Prostate gland (tissue), 2 donors: ENCODE measurements at regions not wholly inside any gene's neighbourhood (a gene's known extent, or its start where the extent isn't known, plus 50 kb on each side); places are given as distances from the start of the nearest gene placed in this dataset.

Experiments used
- DNase-seq: peaks from one replicate; pipeline ENCODE4 v3.0.0-alpha.2; 2019; ENCODE audit warnings: low spot score
- H3K27ac ChIP-seq, 2 donors: fragments of 200-600 bp; sonication (generic); 2 replicates each; pipeline ENCODE4 v1.5.1; 2017 to 2019
- H3K27me3 ChIP-seq: fragments of 200-600 bp; sonication (generic); replicated peaks from 2 replicates; pipeline ENCODE4 v1.5.1; 2019; ENCODE audit not compliant: insufficient read depth
- H3K36me3 ChIP-seq, 2 donors: fragments of 200-600 bp; sonication (generic); 1 replicate in 1 of 2; 2 replicates in 1 of 2; pipeline versions ENCODE4 v1.5.1 to v1.8.1; 2017 to 2019
- H3K4me1 ChIP-seq: fragments of 200-600 bp; sonication (generic); replicated peaks from 2 replicates; pipeline ENCODE4 v1.5.1; 2019
- H3K4me3 ChIP-seq, 2 donors: fragments of 200-600 bp; sonication (generic); 2 replicates each; pipeline ENCODE4 v1.5.1; 2017 to 2019
- H3K9me3 ChIP-seq: fragments of 200-600 bp; sonication (generic); 2 replicates; pipeline ENCODE4 v1.5.1; 2017
- POLR2A ChIP-seq: fragments of 450-650 bp; IDR thresholded peaks from one replicate; pipeline ENCODE4 v1.6.1; 2016; ENCODE audit warnings: antibody characterized with exemption, mild to moderate bottlenecking
- POLR2AphosphoS5 ChIP-seq: sonication (generic); formaldehyde crosslinking; IDR thresholded peaks from one replicate; pipeline ENCODE4 v1.6.1; 2017; ENCODE audit warnings: antibody characterized with exemption
- WGBS: methylation state at CpG from one replicate; pipeline ENCODE4 v1.1.5; 2018; 5-methylcytosine and 5-hydroxymethylcytosine counted together
- intact Hi-C: fragments of 100-400 bp; cut with DNase I; formaldehyde crosslinking; loops from one replicate; pipeline ENCODE4 v1.14.2; 2022
- TF ChIP-seq, protein P1 (sequence below), 4 experiments: fragments of 200-600 bp in 2 of 4; fragments of 450-650 bp in 2 of 4; sonication (generic) in 2 of 4; IDR thresholded peaks; 1 replicate in 3 of 4; 2 replicates in 1 of 4; pipeline ENCODE4 v1.5.1; 2016 to 2019; ENCODE audit warnings: antibody characterized with exemption in 4 of 4, mild to moderate bottlenecking in 2 of 4, moderate library complexity in 2 of 4

DNA sequence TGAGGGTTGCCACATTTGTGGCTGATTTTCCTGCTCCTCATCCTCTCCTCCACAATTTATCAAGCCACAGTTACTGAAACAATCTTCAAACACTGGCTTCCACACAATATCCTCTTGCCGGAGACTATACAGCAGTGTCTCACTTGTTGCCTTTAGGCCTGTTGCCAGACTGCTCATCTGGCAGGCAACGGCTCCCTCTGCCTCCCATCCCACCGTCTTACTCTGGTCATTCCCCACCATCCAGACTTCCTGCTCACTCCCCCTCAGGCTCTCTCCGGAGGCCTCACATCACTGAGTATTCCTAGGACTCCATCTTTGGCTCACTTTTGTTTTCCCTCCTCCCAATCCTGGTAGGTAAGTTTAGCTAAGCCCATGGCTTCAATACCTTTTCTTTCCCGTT is 301.9 kb downstream of the IL20RB start:
- WGBS: 14% methylated on average over 5 of the region's 5 CpGs
- Histone ChIP-seq H3K27ac (no peak overlapping the region), H3K27me3 (no peaks in the 10 kb centered on the region), H3K4me1 (no peaks in the 10 kb centered on the region), H3K4me3 (no peak overlapping the region), H3K9me3 (no peaks in the 10 kb centered on the region), H3K36me3 (no peaks in the 10 kb centered on the region)
- no peak for DNase-seq
- no peak for TF ChIP-seq POLR2A
- TF ChIP-seq POLR2AphosphoS5: no peak
- TF ChIP-seq, protein P1, sequence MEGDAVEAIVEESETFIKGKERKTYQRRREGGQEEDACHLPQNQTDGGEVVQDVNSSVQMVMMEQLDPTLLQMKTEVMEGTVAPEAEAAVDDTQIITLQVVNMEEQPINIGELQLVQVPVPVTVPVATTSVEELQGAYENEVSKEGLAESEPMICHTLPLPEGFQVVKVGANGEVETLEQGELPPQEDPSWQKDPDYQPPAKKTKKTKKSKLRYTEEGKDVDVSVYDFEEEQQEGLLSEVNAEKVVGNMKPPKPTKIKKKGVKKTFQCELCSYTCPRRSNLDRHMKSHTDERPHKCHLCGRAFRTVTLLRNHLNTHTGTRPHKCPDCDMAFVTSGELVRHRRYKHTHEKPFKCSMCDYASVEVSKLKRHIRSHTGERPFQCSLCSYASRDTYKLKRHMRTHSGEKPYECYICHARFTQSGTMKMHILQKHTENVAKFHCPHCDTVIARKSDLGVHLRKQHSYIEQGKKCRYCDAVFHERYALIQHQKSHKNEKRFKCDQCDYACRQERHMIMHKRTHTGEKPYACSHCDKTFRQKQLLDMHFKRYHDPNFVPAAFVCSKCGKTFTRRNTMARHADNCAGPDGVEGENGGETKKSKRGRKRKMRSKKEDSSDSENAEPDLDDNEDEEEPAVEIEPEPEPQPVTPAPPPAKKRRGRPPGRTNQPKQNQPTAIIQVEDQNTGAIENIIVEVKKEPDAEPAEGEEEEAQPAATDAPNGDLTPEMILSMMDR (IDR thresholded peaks at IDR 0.05): no peak
- intact Hi-C loops: no loop called here

DNA sequence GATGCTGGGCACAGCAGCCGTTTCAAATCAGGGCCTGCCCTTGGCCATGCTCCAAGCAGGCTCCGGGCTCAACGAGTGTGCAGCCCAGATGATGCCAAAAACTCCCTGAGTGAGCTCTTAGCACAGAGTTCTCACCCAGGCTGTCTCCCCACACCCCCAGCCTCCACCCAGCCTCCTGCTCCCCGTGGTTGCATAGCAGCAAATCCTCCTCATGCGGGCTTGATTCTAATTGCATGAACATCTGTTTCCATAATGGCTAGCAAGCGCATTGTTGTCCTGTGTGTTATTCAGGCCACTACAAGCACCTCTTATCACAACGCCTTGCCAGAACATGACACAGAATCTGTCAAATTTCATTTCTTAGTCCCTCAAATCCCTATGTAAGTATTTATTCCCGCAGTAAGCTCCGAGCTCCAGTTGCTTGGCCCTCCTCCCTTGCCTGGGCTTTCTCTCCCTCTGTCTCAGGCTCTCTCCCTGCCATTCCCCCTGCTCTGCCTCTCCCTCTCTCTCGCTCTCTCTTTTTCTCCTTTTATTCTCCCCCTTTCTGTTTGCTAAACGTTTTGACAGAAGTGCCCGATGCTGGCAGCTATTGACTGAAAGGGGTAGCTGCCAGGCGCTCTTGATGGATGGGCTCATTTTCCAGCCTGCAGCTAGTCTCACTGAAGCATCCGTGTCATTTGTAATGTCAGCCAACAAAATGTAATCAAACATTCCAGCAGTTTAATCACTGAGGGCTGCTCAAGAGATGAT is 306.5 kb downstream of the IL20RB start:
- Histone ChIP-seq H3K4me1 (no peaks in the 10 kb centered on the region), H3K9me3 (no peaks in the 10 kb centered on the region), H3K36me3 (no peaks in the 10 kb centered on the region), H3K27ac (no peak overlapping the region), H3K27me3 (peaks cover 3% of the 10 kb centered on the region), H3K4me3 (no peak overlapping the region)
- intact Hi-C loops: no loop called here
- 18% methylated on average over 14 of the region's 14 CpGs for WGBS
- no peak for DNase-seq
- TF ChIP-seq POLR2A (no peak), POLR2AphosphoS5 (no peak)
- TF ChIP-seq, protein P1 (IDR thresholded peaks at IDR 0.05): no peak

DNA sequence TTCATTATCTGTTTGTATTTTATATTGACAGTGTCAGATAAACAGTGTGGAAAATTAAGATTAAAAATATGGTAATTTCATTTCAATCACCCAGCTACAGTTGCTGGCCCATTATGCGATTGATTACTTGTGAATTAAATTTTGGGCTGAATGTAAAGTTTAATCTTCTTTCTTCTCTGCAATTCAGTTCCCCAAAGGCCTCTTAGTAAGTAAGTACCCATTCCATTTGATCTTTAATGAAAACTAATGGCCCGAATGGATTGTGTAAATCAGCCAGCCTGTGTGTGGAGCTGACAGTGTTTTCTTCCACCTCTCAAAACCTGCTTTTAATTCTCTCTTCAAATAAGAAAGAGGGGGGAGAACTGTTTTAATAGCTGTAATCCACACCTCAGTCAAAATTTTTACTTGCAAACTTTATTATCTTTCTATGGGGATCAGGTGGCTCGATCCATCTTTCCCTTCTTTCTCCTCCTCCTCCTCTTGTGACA is 307.1 kb downstream of the IL20RB start:
- no peak overlapping the region for H3K4me3 ChIP-seq
- no peak overlapping the region for H3K27ac ChIP-seq
- intact Hi-C loops: no loop called here
- TF ChIP-seq, protein P1 (IDR thresholded peaks at IDR 0.05): no peak
- TF ChIP-seq POLR2A: no peak
- DNase-seq: no peak
- H3K4me1 ChIP-seq: no peaks in the 10 kb centered on the region
- H3K36me3 ChIP-seq: no peaks in the 10 kb centered on the region
- H3K9me3 ChIP-seq: no peaks in the 10 kb centered on the region
- 68% methylated on average over 3 of the region's 3 CpGs for WGBS
- H3K27me3 ChIP-seq: peaks cover 3% of the 10 kb centered on the region

DNA sequence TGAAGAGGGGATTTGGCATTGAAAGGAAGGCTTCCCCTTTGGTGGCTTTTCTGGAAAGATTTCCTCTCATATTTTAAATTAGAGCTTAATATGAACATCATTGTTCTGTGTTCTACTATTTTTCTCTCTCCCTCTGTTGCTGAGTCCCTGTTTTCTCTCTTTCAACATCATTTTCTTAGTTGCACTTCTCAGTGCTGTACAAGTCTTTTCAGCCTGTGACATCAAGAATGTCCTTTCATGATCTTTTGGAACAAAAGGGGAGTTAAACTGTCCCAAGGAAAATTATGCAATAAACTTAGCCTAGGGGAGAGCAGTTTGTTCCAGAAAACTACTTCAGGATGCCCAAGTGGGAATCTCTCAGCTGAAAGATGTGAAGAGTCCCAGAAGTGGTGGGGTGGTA is 325.1 kb downstream of the IL20RB start:
- H3K4me1 ChIP-seq: no peaks in the 10 kb centered on the region
- no peaks in the 10 kb centered on the region for H3K9me3 ChIP-seq
- H3K36me3 ChIP-seq: no peaks in the 10 kb centered on the region
- intact Hi-C loops: no loop called here
- no peaks in the 10 kb centered on the region for H3K27me3 ChIP-seq
- H3K27ac ChIP-seq: no peak overlapping the region
- no peak overlapping the region for H3K4me3 ChIP-seq
- DNase-seq: no peak
- TF ChIP-seq POLR2AphosphoS5 (no peak), POLR2A (no peak)
- TF ChIP-seq, protein P1 (IDR thresholded peaks at IDR 0.05): no peak

- 78% methylated on average over 2 of the region's 2 CpGs for WGBS
- Histone ChIP-seq H3K27me3 (no peaks in the 10 kb centered on the region), H3K4me3 (no peak overlapping the region), H3K36me3 (no peaks in the 10 kb centered on the region), H3K9me3 (no peaks in the 10 kb centered on the region), H3K27ac (no peak overlapping the region), H3K4me1 (no peaks in the 10 kb centered on the region)
- intact Hi-C loops: no loop called here
- no peak for TF ChIP-seq POLR2AphosphoS5
- TF ChIP-seq POLR2A: no peak
- TF ChIP-seq, protein P1 (IDR thresholded peaks at IDR 0.05): no peak
- DNase-seq: no peak
Measured at GRCh38 chr3:137285924-137286323, 328.1 kb downstream of the IL20RB start.
